ENCODE measurements at regions not wholly inside any gene's neighbourhood (a gene's known extent, or its start where the extent isn't known, plus 50 kb on each side); places are given as distances from the start of the nearest gene placed in this dataset.

GRCh38 chr6:137362878-137363804 is 131.1 kb downstream of the OLIG3 start:
- DNase-seq (ENCODE audit: low read depth) = no peak
- in situ Hi-C loops (cut with HindIII; ENCODE audit: low pct_unique_long_range_greater_than_20kb, low sequenced_read_pairs) = no loop called here

GRCh38 chr6:137361701-137362100 is 132.5 kb downstream of the OLIG3 start:
- DNase-seq (ENCODE audit: low read depth) = no peak
- in situ Hi-C loops (cut with HindIII; ENCODE audit: low pct_unique_long_range_greater_than_20kb, low sequenced_read_pairs) = no loop called here

GRCh38 chr6:137358273-137358672 is 135.9 kb downstream of the OLIG3 start:
- in situ Hi-C loops (cut with HindIII; ENCODE audit: low pct_unique_long_range_greater_than_20kb, low sequenced_read_pairs) = no loop called here
- DNase-seq (ENCODE audit: low read depth) = no peak

GRCh38 chr6:137357948-137358266 is 136.3 kb downstream of the OLIG3 start:
- in situ Hi-C loops (cut with HindIII; ENCODE audit: low pct_unique_long_range_greater_than_20kb, low sequenced_read_pairs) = no loop called here
- DNase-seq (ENCODE audit: low read depth) = no peak

- DNase-seq (ENCODE audit: low read depth) = no peak
- in situ Hi-C loops (cut with HindIII; ENCODE audit: low pct_unique_long_range_greater_than_20kb, low sequenced_read_pairs) = no loop called here
These were observed 136.8 kb downstream of the OLIG3 start for GRCh38 chr6:137357263-137357947.

- in situ Hi-C loops (cut with HindIII; ENCODE audit: low pct_unique_long_range_greater_than_20kb, low sequenced_read_pairs) = no loop called here
- peak; percentile 53 for DNase-seq (ENCODE audit: low read depth)
These were observed 134.7 kb upstream of the IFNGR1 start for GRCh38 chr6:137353842-137354397.

- peak; percentile 39 for DNase-seq (ENCODE audit: low read depth)
These were observed 134.2 kb upstream of the IFNGR1 start for GRCh38 chr6:137353346-137353745.

GRCh38 chr6:137352859-137353258 is 133.7 kb upstream of the IFNGR1 start:
- in situ Hi-C loops (cut with HindIII; ENCODE audit: low pct_unique_long_range_greater_than_20kb, low sequenced_read_pairs) = no loop called here

More at GRCh38 chr6:137353346-137353745, 134.2 kb upstream of the IFNGR1 start:
- in situ Hi-C loops (cut with HindIII; ENCODE audit: low pct_unique_long_range_greater_than_20kb, low sequenced_read_pairs) = no loop called here

GRCh38 chr6:137351890-137352289 is 132.7 kb upstream of the IFNGR1 start:
- DNase-seq (ENCODE audit: low read depth) = peak; percentile 10
- in situ Hi-C loops (cut with HindIII; ENCODE audit: low pct_unique_long_range_greater_than_20kb, low sequenced_read_pairs) = no loop called here

More at GRCh38 chr6:137352859-137353258, 133.7 kb upstream of the IFNGR1 start:
- peak; percentile 6 for DNase-seq (ENCODE audit: low read depth)

- in situ Hi-C loops (cut with HindIII; ENCODE audit: low pct_unique_long_range_greater_than_20kb, low sequenced_read_pairs) = no loop called here
- no peak for DNase-seq (ENCODE audit: low read depth)
These were observed 131.7 kb upstream of the IFNGR1 start for GRCh38 chr6:137350857-137351256.

GRCh38 chr6:137349856-137350830 is 131.0 kb upstream of the IFNGR1 start:
- in situ Hi-C loops (cut with HindIII; ENCODE audit: low pct_unique_long_range_greater_than_20kb, low sequenced_read_pairs) = no loop called here
- DNase-seq (ENCODE audit: low read depth) = no peak

- in situ Hi-C loops (cut with HindIII; ENCODE audit: low pct_unique_long_range_greater_than_20kb, low sequenced_read_pairs) = no loop called here
These were observed 129.6 kb upstream of the IFNGR1 start for GRCh38 chr6:137348777-137349176.

GRCh38 chr6:137343241-137343640 is 124.1 kb upstream of the IFNGR1 start:
- in situ Hi-C loops (cut with HindIII; ENCODE audit: low pct_unique_long_range_greater_than_20kb, low sequenced_read_pairs) = no loop called here
- DNase-seq (ENCODE audit: low read depth) = no peak

More at GRCh38 chr6:137348777-137349176, 129.6 kb upstream of the IFNGR1 start:
- no peak for DNase-seq (ENCODE audit: low read depth)

GRCh38 chr6:137342607-137343190 is 123.5 kb upstream of the IFNGR1 start:
- no peak for DNase-seq (ENCODE audit: low read depth)
- in situ Hi-C loops (cut with HindIII; ENCODE audit: low pct_unique_long_range_greater_than_20kb, low sequenced_read_pairs) = no loop called here

GRCh38 chr6:137341681-137342195 is 122.6 kb upstream of the IFNGR1 start:
- in situ Hi-C loops (cut with HindIII; ENCODE audit: low pct_unique_long_range_greater_than_20kb, low sequenced_read_pairs) = no loop called here
- DNase-seq (ENCODE audit: low read depth) = peak; percentile 20

GRCh38 chr6:137339929-137340559 is 120.9 kb upstream of the IFNGR1 start:
- in situ Hi-C loops (cut with HindIII; ENCODE audit: low pct_unique_long_range_greater_than_20kb, low sequenced_read_pairs) = no loop called here
- DNase-seq (ENCODE audit: low read depth) = no peak

- in situ Hi-C loops (cut with HindIII; ENCODE audit: low pct_unique_long_range_greater_than_20kb, low sequenced_read_pairs) = no loop called here
- no peak for DNase-seq (ENCODE audit: low read depth)
These were observed 115.7 kb upstream of the IFNGR1 start for GRCh38 chr6:137334884-137335283.

Measured in Caki2 (cell line).